ENCODE measurements at regions not wholly inside any gene's neighbourhood (a gene's known extent, or its start where the extent isn't known, plus 50 kb on each side); places are given as distances from the start of the nearest gene placed in this dataset.
A peak's percentile ranks its signal among the peaks of the same experiment; 100 is the strongest.

GRCh38 chr16:64773184-64773583, 348.7 kb downstream of the CDH11 start:
- Histone ChIP-seq H3K4me1 (ENCODE audit: control insufficient read depth, insufficient read depth, low read length, unreplicated experiment) (no peaks in the 10 kb centered on the region), H3K79me2 (ENCODE audit: control insufficient read depth, insufficient read depth, low read length, unreplicated experiment) (no peaks in the 10 kb centered on the region), H3K27me3 (ENCODE audit: insufficient read depth, low read length) (no peaks in the 10 kb centered on the region), H3K36me3 (ENCODE audit: insufficient read depth, low read length) (no peaks in the 10 kb centered on the region), H3K4me3 (ENCODE audit: low read depth, low read length) (no peak overlapping the region), H3K27ac (ENCODE audit: low read depth, low read length) (no peak overlapping the region), H2AFZ (ENCODE audit: low read length, unreplicated experiment) (no peak overlapping the region)

GRCh38 chr16:64771273-64771672, 350.6 kb downstream of the CDH11 start:
- H3K4me1 ChIP-seq (ENCODE audit: control insufficient read depth, insufficient read depth, low read length, unreplicated experiment), result no peaks in the 10 kb centered on the region
- no peaks in the 10 kb centered on the region for H3K36me3 ChIP-seq (ENCODE audit: insufficient read depth, low read length)
- H3K27ac ChIP-seq (ENCODE audit: low read depth, low read length), result no peak overlapping the region
- no peaks in the 10 kb centered on the region for H3K27me3 ChIP-seq (ENCODE audit: insufficient read depth, low read length)
- no peak overlapping the region for H2AFZ ChIP-seq (ENCODE audit: low read length, unreplicated experiment)
- H3K79me2 ChIP-seq (ENCODE audit: control insufficient read depth, insufficient read depth, low read length, unreplicated experiment), result no peaks in the 10 kb centered on the region
- no peak overlapping the region for H3K4me3 ChIP-seq (ENCODE audit: low read depth, low read length)

DNA sequence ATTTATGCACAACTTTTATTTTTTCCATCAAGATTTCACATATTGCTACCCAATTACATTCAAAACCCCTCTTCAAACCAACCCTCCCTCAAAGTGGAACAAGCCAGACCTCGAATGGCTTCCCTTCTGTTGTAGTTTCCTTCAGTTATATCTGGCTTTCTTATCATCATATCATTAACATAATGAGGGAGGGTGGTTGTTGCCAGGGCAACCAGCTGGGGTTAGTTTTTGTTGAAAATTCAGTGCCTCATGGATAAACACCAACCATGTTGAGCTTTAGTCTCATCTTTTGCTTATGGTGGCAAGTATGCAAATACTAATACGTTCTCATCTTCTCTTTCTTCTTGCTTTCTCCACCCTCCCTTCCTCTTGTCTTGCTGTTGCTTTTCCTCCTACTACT, 359.7 kb downstream of the CDH11 start:
- Histone ChIP-seq H3K27me3 (ENCODE audit: insufficient read depth, low read length) (no peaks in the 10 kb centered on the region; the same call in 1 of the 2 replicates), H3K79me2 (ENCODE audit: control insufficient read depth, insufficient read depth, low read length, unreplicated experiment) (no peaks in the 10 kb centered on the region), H3K27ac (ENCODE audit: low read depth, low read length) (no peak overlapping the region), H3K36me3 (ENCODE audit: insufficient read depth, low read length) (no peaks in the 10 kb centered on the region), H2AFZ (ENCODE audit: low read length, unreplicated experiment) (no peak overlapping the region), H3K4me1 (ENCODE audit: control insufficient read depth, insufficient read depth, low read length, unreplicated experiment) (no peaks in the 10 kb centered on the region), H3K4me3 (ENCODE audit: low read depth, low read length) (no peak overlapping the region)

DNA sequence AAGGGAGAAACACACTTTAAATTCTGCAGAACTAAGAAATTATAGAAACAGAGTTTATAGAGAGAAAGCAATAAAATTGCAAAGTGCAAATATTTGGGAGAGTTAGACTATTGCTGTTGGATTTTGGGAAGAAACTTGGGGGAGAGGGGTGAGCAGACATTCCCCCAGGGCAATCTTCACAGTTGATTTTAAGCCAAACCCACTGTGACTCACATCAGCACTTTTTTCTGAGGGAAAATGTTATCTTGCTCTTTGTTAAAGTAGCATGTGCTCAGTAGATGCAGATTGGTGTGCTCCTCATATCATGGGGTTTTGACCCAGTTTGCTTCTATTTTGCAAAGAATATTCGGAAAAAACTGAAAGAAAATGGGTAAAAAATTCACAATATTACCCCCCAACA, 367.6 kb downstream of the CDH11 start:
- no peak overlapping the region for H2AFZ ChIP-seq (ENCODE audit: low read length, unreplicated experiment)
- no peaks in the 10 kb centered on the region for H3K27me3 ChIP-seq (ENCODE audit: insufficient read depth, low read length)
- H3K27ac ChIP-seq (ENCODE audit: low read depth, low read length), result no peak overlapping the region
- H3K4me1 ChIP-seq (ENCODE audit: control insufficient read depth, insufficient read depth, low read length, unreplicated experiment), result peaks cover 8% of the 10 kb centered on the region
- no peaks in the 10 kb centered on the region for H3K36me3 ChIP-seq (ENCODE audit: insufficient read depth, low read length)
- no peak overlapping the region for H3K4me3 ChIP-seq (ENCODE audit: low read depth, low read length)
- H3K79me2 ChIP-seq (ENCODE audit: control insufficient read depth, insufficient read depth, low read length, unreplicated experiment), result no peaks in the 10 kb centered on the region

- H3K79me2 ChIP-seq (ENCODE audit: control insufficient read depth, insufficient read depth, low read length, unreplicated experiment), result no peaks in the 10 kb centered on the region
- no peaks in the 10 kb centered on the region for H3K27me3 ChIP-seq (ENCODE audit: insufficient read depth, low read length)
Observed at GRCh38 chr16:64751906-64752305, 370.0 kb downstream of the CDH11 start.

DNA sequence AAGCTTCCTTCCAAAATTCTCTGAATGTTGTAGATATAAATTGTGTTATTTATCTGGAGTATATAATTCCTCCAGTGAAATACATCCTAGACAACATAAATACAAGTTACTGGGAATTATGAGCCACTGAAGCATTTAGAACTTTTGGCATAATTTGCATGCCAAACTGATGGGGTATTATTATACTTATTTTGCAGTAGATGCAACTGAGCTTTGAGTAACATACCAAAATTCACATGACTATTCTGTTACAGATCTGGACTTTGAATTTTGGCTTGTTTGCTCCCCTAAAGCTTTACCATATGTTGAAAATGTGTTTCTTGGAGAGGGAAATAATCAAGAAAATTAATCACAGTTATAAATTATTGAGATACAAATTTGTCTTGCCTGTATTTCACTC, 372.5 kb downstream of the CDH11 start:
- H3K27me3 ChIP-seq (ENCODE audit: insufficient read depth, low read length), result no peaks in the 10 kb centered on the region
- no peaks in the 10 kb centered on the region for H3K79me2 ChIP-seq (ENCODE audit: control insufficient read depth, insufficient read depth, low read length, unreplicated experiment)
- no peak overlapping the region for H3K27ac ChIP-seq (ENCODE audit: low read depth, low read length)
- peaks cover 8% of the 10 kb centered on the region for H3K4me1 ChIP-seq (ENCODE audit: control insufficient read depth, insufficient read depth, low read length, unreplicated experiment)
- H2AFZ ChIP-seq (ENCODE audit: low read length, unreplicated experiment), result no peak overlapping the region
- no peaks in the 10 kb centered on the region for H3K36me3 ChIP-seq (ENCODE audit: insufficient read depth, low read length)
- no peak overlapping the region for H3K4me3 ChIP-seq (ENCODE audit: low read depth, low read length)

More at GRCh38 chr16:64751906-64752305, 370.0 kb downstream of the CDH11 start:
- H3K4me1 ChIP-seq (ENCODE audit: control insufficient read depth, insufficient read depth, low read length, unreplicated experiment), result peaks cover 8% of the 10 kb centered on the region
- no peak overlapping the region for H3K27ac ChIP-seq (ENCODE audit: low read depth, low read length)
- H3K4me3 ChIP-seq (ENCODE audit: low read depth, low read length), result no peak overlapping the region
- H2AFZ ChIP-seq (ENCODE audit: low read length, unreplicated experiment), result peak overlapping the region; percentile 25
- H3K36me3 ChIP-seq (ENCODE audit: insufficient read depth, low read length), result no peaks in the 10 kb centered on the region

GRCh38 chr16:64745258-64745930, 376.5 kb downstream of the CDH11 start:
- no peak overlapping the region for H3K27ac ChIP-seq (ENCODE audit: low read depth, low read length)
- H2AFZ ChIP-seq (ENCODE audit: low read length, unreplicated experiment), result no peak overlapping the region
- no peaks in the 10 kb centered on the region for H3K4me1 ChIP-seq (ENCODE audit: control insufficient read depth, insufficient read depth, low read length, unreplicated experiment)
- H3K79me2 ChIP-seq (ENCODE audit: control insufficient read depth, insufficient read depth, low read length, unreplicated experiment), result no peaks in the 10 kb centered on the region
- H3K36me3 ChIP-seq (ENCODE audit: insufficient read depth, low read length), result no peaks in the 10 kb centered on the region
- H3K27me3 ChIP-seq (ENCODE audit: insufficient read depth, low read length), result no peaks in the 10 kb centered on the region
- no peak overlapping the region for H3K4me3 ChIP-seq (ENCODE audit: low read depth, low read length)

DNA sequence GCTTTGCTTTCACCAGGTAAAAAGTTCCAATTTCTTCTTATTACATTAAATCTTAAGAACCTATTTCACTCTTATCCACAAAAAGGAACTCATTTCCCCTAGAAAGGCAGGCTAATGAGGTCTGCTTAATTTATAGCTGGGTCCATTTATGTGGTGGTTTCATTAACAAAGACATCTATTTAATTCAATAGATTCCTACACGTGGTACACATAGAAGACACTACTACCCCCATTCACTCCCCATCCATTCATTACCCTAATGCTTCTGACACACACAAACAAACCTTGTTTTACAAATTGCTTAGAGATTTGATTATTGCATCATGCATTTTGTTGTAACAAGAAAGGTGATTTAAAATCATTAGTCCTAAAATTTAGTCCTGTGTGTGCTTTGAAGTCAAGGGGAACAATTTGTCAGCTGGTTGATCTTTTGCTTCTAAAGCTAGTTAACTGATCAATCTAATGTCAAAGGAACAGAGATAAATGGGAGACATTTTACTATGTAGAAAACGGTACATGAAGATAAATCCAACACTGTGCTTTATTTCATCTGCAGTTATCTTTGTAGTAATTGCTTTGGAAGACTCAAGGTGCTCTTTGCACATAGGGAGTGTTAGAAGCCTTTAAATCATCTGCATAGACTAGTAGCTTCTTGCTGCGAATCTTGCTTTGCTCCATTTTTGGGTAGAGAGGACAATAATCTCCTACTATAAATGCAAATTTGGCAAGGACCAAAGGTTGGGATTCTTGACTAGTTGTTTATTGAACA, 379.2 kb downstream of the CDH11 start:
- Histone ChIP-seq H3K36me3 (ENCODE audit: insufficient read depth, low read length) (no peaks in the 10 kb centered on the region), H3K27me3 (ENCODE audit: insufficient read depth, low read length) (no peaks in the 10 kb centered on the region), H3K4me3 (ENCODE audit: low read depth, low read length) (no peak overlapping the region), H3K27ac (ENCODE audit: low read depth, low read length) (no peak overlapping the region), H3K4me1 (ENCODE audit: control insufficient read depth, insufficient read depth, low read length, unreplicated experiment) (peaks cover 13% of the 10 kb centered on the region), H3K79me2 (ENCODE audit: control insufficient read depth, insufficient read depth, low read length, unreplicated experiment) (no peaks in the 10 kb centered on the region), H2AFZ (ENCODE audit: low read length, unreplicated experiment) (no peak overlapping the region)

GRCh38 chr16:64740261-64740660, 381.6 kb downstream of the CDH11 start:
- H3K4me1 ChIP-seq (ENCODE audit: control insufficient read depth, insufficient read depth, low read length, unreplicated experiment), result peaks cover 13% of the 10 kb centered on the region
- no peak overlapping the region for H3K27ac ChIP-seq (ENCODE audit: low read depth, low read length)
- no peak overlapping the region for H3K4me3 ChIP-seq (ENCODE audit: low read depth, low read length)
- no peaks in the 10 kb centered on the region for H3K79me2 ChIP-seq (ENCODE audit: control insufficient read depth, insufficient read depth, low read length, unreplicated experiment)
- no peak overlapping the region for H2AFZ ChIP-seq (ENCODE audit: low read length, unreplicated experiment)
- no peaks in the 10 kb centered on the region for H3K27me3 ChIP-seq (ENCODE audit: insufficient read depth, low read length)
- H3K36me3 ChIP-seq (ENCODE audit: insufficient read depth, low read length), result no peaks in the 10 kb centered on the region

GRCh38 chr16:64738321-64738960, 383.4 kb downstream of the CDH11 start:
- Histone ChIP-seq H3K4me3 (ENCODE audit: low read depth, low read length) (no peak overlapping the region), H3K79me2 (ENCODE audit: control insufficient read depth, insufficient read depth, low read length, unreplicated experiment) (no peaks in the 10 kb centered on the region), H3K27me3 (ENCODE audit: insufficient read depth, low read length) (no peaks in the 10 kb centered on the region), H3K36me3 (ENCODE audit: insufficient read depth, low read length) (no peaks in the 10 kb centered on the region), H3K27ac (ENCODE audit: low read depth, low read length) (peak overlapping the region; percentile 69), H2AFZ (ENCODE audit: low read length, unreplicated experiment) (peak overlapping the region; percentile 15), H3K4me1 (ENCODE audit: control insufficient read depth, insufficient read depth, low read length, unreplicated experiment) (peaks cover 13% of the 10 kb centered on the region)

Measured in ACC112 (cell line).